ENCODE measurements at regions not wholly inside any gene's neighbourhood (a gene's known extent, or its start where the extent isn't known, plus 50 kb on each side); places are given as distances from the start of the nearest gene placed in this dataset.
"Not testable (repeated sequence)": the region's sequence is repeated elsewhere in the genome, so short reads cannot be mapped to it uniquely, and the experiment has no call there.

DNA sequence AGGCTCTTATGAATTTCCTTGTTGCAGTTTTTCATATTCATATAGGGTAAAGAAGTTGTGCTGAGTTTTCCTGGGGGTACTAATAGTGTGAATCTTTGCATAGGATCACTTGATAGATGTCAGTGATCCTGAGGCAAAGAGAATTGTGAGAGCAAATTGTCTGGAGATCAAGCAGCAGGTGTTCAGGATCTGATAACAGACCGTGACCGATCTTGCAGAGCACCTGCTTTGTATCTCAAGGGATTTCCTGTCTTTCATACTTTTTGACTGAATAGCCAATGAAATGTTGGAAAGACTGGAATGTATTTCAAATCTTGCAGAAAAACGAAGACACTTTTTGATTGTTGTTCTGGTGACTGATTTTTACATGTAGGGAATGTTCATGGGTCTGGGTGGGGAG, 914.5 kb downstream of the STIM2 start:
- DNase-seq: no peak

DNA sequence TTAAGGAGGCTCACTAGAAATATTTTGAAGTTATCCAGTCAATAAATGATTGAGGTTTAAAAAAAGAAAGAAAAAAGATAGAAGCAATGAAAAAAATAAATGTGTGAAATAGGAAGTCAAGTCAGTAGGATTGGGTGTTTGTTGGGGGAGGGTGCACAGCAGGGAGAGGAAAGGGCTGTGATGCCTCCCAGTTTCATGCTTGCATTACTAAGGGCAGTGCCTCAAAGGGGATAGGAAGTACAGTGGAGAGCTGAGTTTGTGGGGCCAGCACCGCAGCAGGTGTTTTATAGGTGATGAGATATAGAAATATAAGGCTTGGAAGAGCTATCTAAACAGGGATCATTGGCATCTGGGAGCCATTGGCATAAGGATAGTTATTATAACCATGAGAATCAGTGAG, 919.2 kb downstream of the STIM2 start:
- no peak for DNase-seq

GRCh38 chr4:27787195-27787594, 926.6 kb downstream of the STIM2 start:
- DNase-seq: no peak

DNA sequence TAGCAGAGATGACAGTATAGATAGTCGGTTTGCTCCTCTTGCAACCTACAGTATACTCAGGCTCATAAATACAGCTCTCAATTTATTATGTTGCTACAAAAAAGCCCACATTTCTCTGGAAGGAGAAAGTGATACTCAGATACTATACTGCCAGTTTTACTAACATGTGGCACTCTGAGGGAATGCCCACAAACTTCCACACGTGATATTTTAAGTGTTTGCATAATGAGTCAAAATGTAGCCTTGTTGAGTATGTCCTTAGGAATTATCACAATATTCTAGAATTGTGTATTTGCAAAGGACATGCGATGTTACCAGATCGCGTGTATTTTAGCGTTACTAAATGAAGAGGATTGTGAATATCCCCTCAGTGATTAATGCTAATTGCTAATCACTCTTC, 929.1 kb downstream of the STIM2 start:
- no peak for DNase-seq

GRCh38 chr4:27790911-27791310, 930.3 kb downstream of the STIM2 start:
- no peak for DNase-seq

GRCh38 chr4:27791640-27792039, 931.0 kb downstream of the STIM2 start:
- DNase-seq: no peak

DNA sequence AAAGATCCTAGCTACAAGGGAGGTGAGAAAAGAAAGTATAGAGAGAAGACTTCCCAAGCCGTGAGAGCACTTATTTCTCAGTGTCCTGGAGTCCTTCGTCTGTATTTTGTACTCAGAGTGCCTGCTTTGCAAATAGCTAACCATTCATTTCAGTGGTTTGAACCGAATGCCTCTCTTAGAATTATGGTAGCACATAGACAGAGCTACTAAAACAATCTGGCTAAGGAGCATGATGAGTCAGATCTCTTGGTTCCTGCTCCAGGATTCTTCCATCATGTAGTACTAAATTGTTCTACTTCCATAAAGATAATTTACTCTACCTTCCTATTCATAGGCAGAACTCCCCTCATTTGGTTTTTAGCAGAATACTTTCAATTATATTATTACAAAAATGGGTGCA, 946.6 kb downstream of the STIM2 start:
- DNase-seq: no peak

DNA sequence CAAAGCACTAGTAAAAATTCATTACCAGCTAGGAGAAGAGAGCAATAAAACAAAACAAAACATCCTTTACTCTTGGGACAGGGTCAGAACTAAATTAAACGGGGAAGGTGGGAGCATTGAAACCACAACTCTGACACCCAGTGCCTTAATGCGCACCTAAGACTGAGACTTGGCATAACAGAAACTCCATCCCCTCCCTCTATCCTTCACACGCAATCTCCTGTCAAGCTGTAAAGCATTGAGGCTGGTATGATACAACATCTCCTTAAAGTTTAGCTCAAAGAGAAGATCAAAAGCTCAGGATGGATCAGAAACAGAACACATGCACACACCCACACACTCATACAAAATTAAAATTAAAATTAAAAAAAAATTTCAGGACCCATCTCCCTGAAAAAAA, 951.3 kb downstream of the STIM2 start:
- DNase-seq: no peak

- not testable (repeated sequence) for DNase-seq
Measured at GRCh38 chr4:27813226-27813625, 952.6 kb downstream of the STIM2 start.

DNA sequence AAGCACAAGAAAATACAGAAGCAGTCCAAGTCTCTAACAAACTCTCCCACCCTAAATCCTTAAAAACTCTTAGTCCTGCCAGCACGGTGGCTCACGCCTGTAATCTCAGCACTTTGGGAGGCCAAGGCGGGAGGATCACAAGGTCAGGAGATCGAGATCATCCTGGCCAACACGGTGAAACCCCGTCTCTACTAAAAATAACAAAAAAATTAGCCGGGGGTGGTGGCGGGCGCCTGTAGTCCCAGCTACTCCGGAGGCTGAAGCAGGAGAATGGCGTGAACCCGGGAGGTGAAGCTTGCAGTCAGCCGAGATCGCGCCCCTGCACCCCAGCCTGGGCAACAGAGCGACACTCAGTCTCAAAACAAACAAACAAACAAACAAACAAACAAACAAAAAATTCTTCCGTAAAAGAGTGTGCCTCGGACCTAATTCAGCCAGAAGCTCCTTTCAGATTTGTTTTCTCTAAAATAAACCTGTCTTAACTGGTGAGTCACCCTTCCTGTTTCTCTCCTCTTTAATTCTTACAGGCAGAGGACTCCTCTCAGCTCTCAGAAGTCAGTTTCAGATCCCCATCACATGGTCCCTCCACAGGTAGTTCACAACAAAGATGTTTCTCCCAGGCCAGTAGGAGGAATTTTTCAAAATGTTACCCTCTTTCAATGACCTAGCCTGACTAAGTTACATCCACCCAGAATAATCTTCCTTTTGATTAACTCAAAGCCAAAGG, 953.2 kb downstream of the STIM2 start:
- not testable (repeated sequence) for DNase-seq

DNA sequence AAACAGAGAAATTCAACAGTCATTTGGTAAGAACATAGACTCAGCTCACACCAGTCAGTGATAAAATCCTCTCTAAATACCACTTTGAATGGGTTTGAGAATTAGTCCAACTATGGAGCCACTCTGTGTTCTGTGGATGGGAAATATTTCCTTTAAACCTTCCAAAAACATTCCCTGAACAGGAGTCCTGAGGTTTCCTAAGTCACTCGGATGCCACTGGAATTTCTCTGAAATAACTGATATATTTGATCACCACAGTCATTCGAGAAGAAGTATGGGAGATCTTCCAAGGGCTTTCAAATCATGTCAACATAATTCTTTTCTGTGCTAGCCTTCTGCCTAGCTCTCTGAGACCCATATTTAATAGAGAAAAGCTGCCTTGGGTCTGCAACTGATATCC, 958.6 kb downstream of the STIM2 start:
- no peak for DNase-seq

GRCh38 chr4:27828843-27829242, 968.2 kb downstream of the STIM2 start:
- DNase-seq: no peak

- DNase-seq: no peak
Measured at GRCh38 chr4:27830251-27830650, 969.6 kb downstream of the STIM2 start.

DNA sequence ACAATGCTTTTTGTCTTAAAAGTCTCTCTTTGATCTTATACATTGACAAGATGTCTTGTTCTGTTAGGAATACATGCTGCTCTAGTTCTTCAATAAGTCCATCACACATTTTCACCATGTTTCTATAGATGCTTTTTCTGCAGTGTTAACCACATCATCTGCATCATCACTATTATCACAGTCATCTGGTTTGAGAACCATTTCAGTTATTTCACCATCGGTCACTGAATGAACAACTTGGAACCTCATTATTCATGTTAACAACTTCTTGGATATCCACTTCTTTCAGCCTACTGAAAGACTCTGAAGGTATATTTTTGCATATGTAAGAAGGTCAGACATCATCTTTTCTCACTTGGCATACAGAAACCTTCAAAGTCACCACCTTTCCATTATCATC, 975.2 kb downstream of the STIM2 start:
- DNase-seq: no peak

DNA sequence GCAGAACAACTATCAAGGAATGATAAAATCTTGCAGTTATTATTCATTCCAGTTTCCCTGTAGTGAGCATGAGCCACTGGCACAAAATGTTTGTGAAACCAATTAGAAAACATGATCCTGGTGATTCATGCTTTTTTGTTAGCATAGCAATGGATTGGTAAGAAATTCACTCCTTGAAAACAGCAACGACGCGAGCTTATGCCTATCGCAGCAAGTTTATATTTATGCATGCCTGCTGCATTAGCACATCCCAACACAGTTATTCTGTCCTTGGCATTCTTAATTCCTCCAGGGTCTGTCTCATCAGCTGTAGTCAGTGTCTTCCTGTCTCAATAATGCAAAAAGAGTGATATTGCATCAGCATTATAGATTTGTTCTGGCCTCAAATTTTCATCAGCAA, 975.9 kb downstream of the STIM2 start:
- DNase-seq: no peak

GRCh38 chr4:27843776-27844175, 983.1 kb downstream of the STIM2 start:
- DNase-seq: no peak

GRCh38 chr4:27844376-27844775, 983.7 kb downstream of the STIM2 start:
- no peak for DNase-seq

DNA sequence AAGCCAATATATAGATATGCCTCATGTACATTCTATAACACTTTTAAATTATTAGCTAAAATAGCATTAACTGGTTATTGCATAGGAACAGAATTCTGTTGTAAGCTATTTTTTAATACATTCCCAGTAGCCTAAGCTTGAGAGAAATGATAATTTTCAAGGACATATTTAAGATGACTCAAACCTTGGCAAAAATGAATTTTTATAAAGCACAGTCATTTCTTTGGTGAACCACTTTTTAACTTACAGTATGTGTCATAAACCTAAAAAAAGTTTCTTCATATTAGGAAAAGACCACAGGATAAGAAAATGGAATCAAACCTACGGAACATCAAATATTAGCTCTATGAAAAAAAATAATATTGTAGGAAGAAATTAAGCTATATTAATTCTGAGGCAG, 986.3 kb downstream of the STIM2 start:
- DNase-seq: no peak

GRCh38 chr4:27861381-27861787, 1000.7 kb downstream of the STIM2 start:
- DNase-seq: no peak

GRCh38 chr4:27861802-27862201, 1001.2 kb downstream of the STIM2 start:
- DNase-seq: no peak

DNA sequence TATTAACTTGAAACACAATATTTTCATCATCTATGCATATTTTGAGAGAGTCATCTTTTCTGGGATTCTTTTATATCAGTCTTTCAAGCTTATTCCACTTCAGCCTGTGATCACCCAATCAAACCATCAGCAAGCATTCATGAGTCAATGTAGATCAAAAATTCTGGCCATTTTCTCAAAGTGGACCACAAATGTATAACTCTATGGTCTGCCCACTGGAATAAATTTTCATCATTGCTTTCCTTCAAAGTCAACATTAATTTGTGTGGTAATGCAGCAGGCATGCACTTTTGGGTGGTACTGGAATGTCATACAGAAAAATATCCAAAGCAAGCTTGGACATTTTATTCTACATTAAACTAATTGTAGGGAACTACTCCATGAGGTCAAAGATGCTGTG, 1013.0 kb downstream of the STIM2 start:
- DNase-seq: no peak

- DNase-seq: no peak
Measured at GRCh38 chr4:27881705-27882104, 1021.1 kb downstream of the STIM2 start.

GRCh38 chr4:27886120-27886519, 1025.5 kb downstream of the STIM2 start:
- DNase-seq: no peak

DNA sequence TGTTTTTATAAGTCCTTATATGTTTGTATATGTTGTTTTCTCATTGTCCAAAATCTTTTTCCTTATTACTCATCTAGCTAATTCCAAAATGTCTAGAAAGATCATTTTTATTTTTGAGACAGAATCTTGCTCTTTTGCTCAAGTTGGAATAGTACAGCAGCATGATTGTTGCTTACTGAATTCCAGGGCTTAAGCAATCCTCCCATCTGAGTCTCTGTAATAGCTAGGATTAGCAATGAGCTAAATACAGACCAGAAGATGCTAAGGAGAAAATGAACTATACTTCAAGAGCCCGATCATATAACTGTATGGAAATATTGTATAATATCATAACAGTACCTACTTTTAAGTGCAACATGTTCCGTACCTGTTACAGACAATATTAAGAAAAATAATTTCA, 1027.0 kb downstream of the STIM2 start:
- no peak for DNase-seq

DNA sequence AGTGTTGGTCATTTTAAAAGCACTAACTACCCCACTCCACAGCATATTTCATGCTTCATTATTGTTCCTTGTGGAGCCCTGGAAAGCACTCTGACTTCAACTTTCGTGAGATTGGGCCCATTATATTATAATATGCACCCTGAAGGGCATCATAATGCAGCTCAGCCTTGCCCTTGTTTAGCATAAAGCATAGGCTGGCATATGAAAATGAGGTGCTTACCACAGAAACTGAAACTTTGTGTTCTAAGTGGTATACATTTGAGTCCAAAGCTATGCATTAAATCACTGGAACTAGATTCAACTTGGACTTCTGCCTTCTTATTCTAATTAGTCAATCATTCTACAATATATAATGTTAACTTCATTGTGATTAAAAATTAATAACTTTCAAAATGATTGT, 1027.9 kb downstream of the STIM2 start:
- DNase-seq: no peak

DNA sequence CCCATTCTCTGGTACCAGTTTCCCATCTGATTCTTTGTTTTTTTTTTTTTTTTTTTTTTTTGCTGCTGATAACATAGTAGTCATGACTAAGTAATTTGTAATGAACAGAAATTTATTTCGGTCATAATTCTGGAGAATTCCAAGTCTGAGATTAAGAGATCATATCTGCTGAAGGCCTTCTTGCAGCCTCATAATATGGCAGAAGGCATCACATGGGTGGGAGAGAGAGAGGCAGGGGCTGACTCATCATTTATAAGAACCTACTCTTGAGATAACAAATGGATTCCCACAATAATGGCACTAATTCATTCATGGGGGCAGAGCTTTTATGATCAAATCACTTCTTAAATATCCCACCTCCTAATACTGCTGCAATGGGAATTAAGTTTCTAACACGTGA, 1034.3 kb downstream of the STIM2 start:
- no peak for DNase-seq
